ENCODE measurements at regions not wholly inside any gene's neighbourhood (a gene's known extent, or its start where the extent isn't known, plus 50 kb on each side); places are given as distances from the start of the nearest gene placed in this dataset.

DNA sequence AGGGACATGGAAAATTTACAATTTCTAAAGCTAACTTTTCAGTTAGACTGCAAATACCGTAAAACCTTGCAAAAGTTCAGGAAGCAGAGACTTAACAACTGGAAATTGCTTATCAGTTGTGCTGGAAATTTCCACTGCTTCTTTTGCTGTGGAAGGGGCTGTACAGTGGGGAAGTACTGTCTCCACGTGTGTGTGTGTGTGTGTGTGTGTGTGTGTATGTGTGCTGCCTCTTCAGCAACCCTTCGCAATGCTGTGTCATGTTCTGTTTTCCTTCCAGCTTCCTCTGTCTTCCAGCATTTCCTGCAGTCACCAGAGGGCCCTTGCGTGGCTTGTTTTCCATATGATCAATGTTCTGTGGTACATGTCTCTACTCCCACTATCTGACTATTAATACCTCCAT lies 87.5 kb upstream of the RANBP3L start:
- Histone ChIP-seq H3K27me3 (ENCODE audit: insufficient read depth, low read length) (no peaks in the 10 kb centered on the region), H3K4me2 (ENCODE audit: low read length) (no peak overlapping the region), H3K9me2 (ENCODE audit: insufficient read depth) (no peaks in the 10 kb centered on the region), H3K27ac (ENCODE audit: low read depth, low read length) (no peak overlapping the region), H3K4me1 (ENCODE audit: control insufficient read depth in 1 of 2, insufficient read depth in 2 of 2, low read length in 2 of 2) (no peaks in the 10 kb centered on the region), H4K20me1 (ENCODE audit: insufficient read depth) (no peaks in the 10 kb centered on the region), H3K79me2 (ENCODE audit: insufficient read depth, low read length) (no peaks in the 10 kb centered on the region), H2AFZ (ENCODE audit: low read depth, low read length, poor library complexity, severe bottlenecking) (no peak overlapping the region), H3K9ac (ENCODE audit: low read length) (no peak overlapping the region), H3K36me3 (ENCODE audit: control insufficient read depth in 1 of 2, insufficient read depth in 2 of 2, low read length in 2 of 2) (no peaks in the 10 kb centered on the region), H3K9me3 (ENCODE audit: control insufficient read depth in 1 of 2, insufficient read depth in 1 of 2, low read depth in 1 of 2, low read length in 2 of 2) (no peaks in the 10 kb centered on the region), H3K4me3 (replicated peaks in 1 of 2; ENCODE audit: low read depth in 1 of 2, low read length in 2 of 2) (no peak overlapping the region)
- no peak for DNase-seq (ENCODE audit: low read depth, low spot score)
- no peak for ATAC-seq
- ChIA-PET CTCF (interaction anchor here (1.6 to 1.9 kb wide), 2 partner anchors 9 to 310 kb away, joined by 5 to 6 read pairs; no protein-coding TSS in a partner anchor), POLR2A (no interaction called here), RAD21 (ENCODE audit: low non-redundant PET in 1 of 2, low total read pairs in 2 of 2, uncharacterized antibody in 2 of 2, unreplicated experiment in 2 of 2) (no interaction called here)
- BruUV-seq (replicated peaks) = no TSS peak
- intact Hi-C loops (cut with micrococcal nuclease) = no loop called here
- TF ChIP-seq CTCF (IDR thresholded peaks at IDR 0.05 in 2 of 3, conservative IDR thresholded peaks at IDR 0.05 in 1 of 3; ENCODE audit: borderline replicate concordance in 1 of 3, insufficient read depth in 1 of 3, low read depth in 2 of 3, low read length in 2 of 3) (no peak), SIN3A (IDR thresholded peaks at IDR 0.05; ENCODE audit: low read depth) (no peak)
- TF ChIP-seq, protein P1, sequence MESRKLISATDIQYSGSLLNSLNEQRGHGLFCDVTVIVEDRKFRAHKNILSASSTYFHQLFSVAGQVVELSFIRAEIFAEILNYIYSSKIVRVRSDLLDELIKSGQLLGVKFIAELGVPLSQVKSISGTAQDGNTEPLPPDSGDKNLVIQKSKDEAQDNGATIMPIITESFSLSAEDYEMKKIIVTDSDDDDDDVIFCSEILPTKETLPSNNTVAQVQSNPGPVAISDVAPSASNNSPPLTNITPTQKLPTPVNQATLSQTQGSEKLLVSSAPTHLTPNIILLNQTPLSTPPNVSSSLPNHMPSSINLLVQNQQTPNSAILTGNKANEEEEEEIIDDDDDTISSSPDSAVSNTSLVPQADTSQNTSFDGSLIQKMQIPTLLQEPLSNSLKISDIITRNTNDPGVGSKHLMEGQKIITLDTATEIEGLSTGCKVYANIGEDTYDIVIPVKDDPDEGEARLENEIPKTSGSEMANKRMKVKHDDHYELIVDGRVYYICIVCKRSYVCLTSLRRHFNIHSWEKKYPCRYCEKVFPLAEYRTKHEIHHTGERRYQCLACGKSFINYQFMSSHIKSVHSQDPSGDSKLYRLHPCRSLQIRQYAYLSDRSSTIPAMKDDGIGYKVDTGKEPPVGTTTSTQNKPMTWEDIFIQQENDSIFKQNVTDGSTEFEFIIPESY (IDR thresholded peaks at IDR 0.05; ENCODE audit: extremely low read depth, insufficient replicate concordance, low read length) = no peak

DNA sequence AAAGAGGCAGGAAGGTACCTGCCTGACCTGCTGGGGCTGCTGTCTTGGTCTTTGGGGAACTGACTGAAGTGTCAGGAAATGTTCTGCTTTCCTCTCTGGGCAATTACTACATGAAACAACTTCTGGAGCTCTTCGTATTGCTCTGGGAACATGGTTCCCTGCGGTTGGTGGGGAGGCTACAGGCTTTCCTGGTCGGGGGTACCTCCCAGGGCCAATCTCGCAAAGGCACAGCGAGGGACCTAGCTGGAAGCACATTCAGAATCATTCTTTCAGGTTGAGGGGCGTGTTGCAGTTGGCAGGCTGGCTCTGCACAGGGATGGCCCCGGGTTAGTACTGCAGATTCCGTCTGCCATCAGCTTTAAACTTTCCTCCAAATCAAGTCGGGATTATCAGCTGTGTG lies 88.9 kb upstream of the RANBP3L start:
- ChIA-PET CTCF (no interaction called here), RAD21 (ENCODE audit: low non-redundant PET in 1 of 2, low total read pairs in 2 of 2, uncharacterized antibody in 2 of 2, unreplicated experiment in 2 of 2) (no interaction called here), POLR2A (no interaction called here)
- no peaks in the 10 kb centered on the region for H4K20me1 ChIP-seq (ENCODE audit: insufficient read depth)
- no peak overlapping the region for H3K4me3 ChIP-seq (replicated peaks in 1 of 2; ENCODE audit: low read depth in 1 of 2, low read length in 2 of 2)
- ATAC-seq = no peak
- H3K36me3 ChIP-seq (ENCODE audit: control insufficient read depth in 1 of 2, insufficient read depth in 2 of 2, low read length in 2 of 2) = no peaks in the 10 kb centered on the region
- H3K9me3 ChIP-seq (ENCODE audit: control insufficient read depth in 1 of 2, insufficient read depth in 1 of 2, low read depth in 1 of 2, low read length in 2 of 2) = no peaks in the 10 kb centered on the region
- H3K4me1 ChIP-seq (ENCODE audit: control insufficient read depth in 1 of 2, insufficient read depth in 2 of 2, low read length in 2 of 2) = no peaks in the 10 kb centered on the region
- BruUV-seq (replicated peaks) = no TSS peak
- intact Hi-C loops (cut with micrococcal nuclease) = no loop called here
- no peak overlapping the region for H3K4me2 ChIP-seq (ENCODE audit: low read length)
- no peaks in the 10 kb centered on the region for H3K79me2 ChIP-seq (ENCODE audit: insufficient read depth, low read length)
- H2AFZ ChIP-seq (ENCODE audit: low read depth, low read length, poor library complexity, severe bottlenecking) = no peak overlapping the region
- H3K27ac ChIP-seq (ENCODE audit: low read depth, low read length) = no peak overlapping the region
- no peaks in the 10 kb centered on the region for H3K9me2 ChIP-seq (ENCODE audit: insufficient read depth)
- no peaks in the 10 kb centered on the region for H3K27me3 ChIP-seq (ENCODE audit: insufficient read depth, low read length)
- no peak overlapping the region for H3K9ac ChIP-seq (ENCODE audit: low read length)
- DNase-seq (ENCODE audit: low read depth, low spot score) = no peak
- TF ChIP-seq REST (IDR thresholded peaks at IDR 0.05; ENCODE audit: low read depth) = no peak
- no peak for TF ChIP-seq CTCF (IDR thresholded peaks at IDR 0.05 in 2 of 3, conservative IDR thresholded peaks at IDR 0.05 in 1 of 3; ENCODE audit: borderline replicate concordance in 1 of 3, insufficient read depth in 1 of 3, low read depth in 2 of 3, low read length in 2 of 3)
- TF ChIP-seq, protein P2, sequence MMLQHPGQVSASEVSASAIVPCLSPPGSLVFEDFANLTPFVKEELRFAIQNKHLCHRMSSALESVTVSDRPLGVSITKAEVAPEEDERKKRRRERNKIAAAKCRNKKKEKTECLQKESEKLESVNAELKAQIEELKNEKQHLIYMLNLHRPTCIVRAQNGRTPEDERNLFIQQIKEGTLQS (IDR thresholded peaks at IDR 0.05) = no peak
- TF ChIP-seq SRF (IDR thresholded peaks at IDR 0.05; ENCODE audit: low read depth) = no peak

Measured in HCT116 (cell line).